GM12878 (cell line): ENCODE measurements at regions not wholly inside any gene's neighbourhood (a gene's known extent, or its start where the extent isn't known, plus 50 kb on each side); places are given as distances from the start of the nearest gene placed in this dataset.

ENCODE experiments used
- ATAC-seq: fragments of 200-7000 bp; cut with Tn5 transposase; 3 replicates; pipeline ENCODE4 v1.9.1; 2020; ENCODE audit warnings: mild to moderate bottlenecking, moderate library complexity
- BruUV-seq: library from RNA; stranded (reverse); fragments of 400-500 nt; replicated peaks from 2 replicates; lab custom pipeline; 2021; lab: Mats Ljungman, UMichigan
- CTCF ChIA-PET: fragments of 300-600 bp; sonication (Branson Sonifier 250); formaldehyde crosslinking; extraction: SDS; loops from one replicate; lab custom pipeline; 2021; ENCODE audit warnings: inconsistent platforms; lab: Yijun Ruan, JAX
- POLR2A ChIA-PET: fragments of 350-600 bp; formaldehyde crosslinking; extraction: SDS; loops from one replicate; lab custom pipeline; 2021; ENCODE audit warnings: inconsistent platforms; lab: Charles Lee
- RAD21 ChIA-PET: fragments of 300-600 bp; sonication (Branson Sonifier 250); formaldehyde crosslinking; loops from one replicate; lab custom pipeline; 2023; ENCODE audit warnings: antibody characterized with exemption; ENCODE audit not compliant: unreplicated experiment; lab: Charles Lee
- SMC1A ChIA-PET: fragments of 300-600 bp; sonication (Branson Sonifier 250); formaldehyde crosslinking; loops from one replicate; lab custom pipeline; 2023; ENCODE audit not compliant: unreplicated experiment, uncharacterized antibody; lab: Charles Lee
- DNase-seq: peaks from one replicate; pipeline ENCODE4 v3.0.0-alpha.2; 2011; ENCODE audit warnings: low read depth, low spot score
- FAIRE-seq: peaks from 3 replicates; lab custom pipeline; 2011; peaks lifted over from hg19 to GRCh38; lab: Jason Lieb, UNC
- H2AFZ ChIP-seq: 2 replicates; pipeline ENCODE4 v1.6.0; 2011; ENCODE audit warnings: low read depth, low read length, control low read depth; ENCODE audit not compliant: control insufficient read depth
- H3K27ac ChIP-seq: 2 replicates; pipeline ENCODE4 v1.5.1; 2011; ENCODE audit warnings: control low read depth; ENCODE audit not compliant: control insufficient read depth, insufficient read depth
- H3K27me3 ChIP-seq, 2 experiments: replicated peaks in 1 of 2; 2 replicates each; pipeline versions ENCODE4 v1.6.0 to v1.6.1; 2011; ENCODE audit warnings: low read length in 1 of 2; ENCODE audit not compliant: control insufficient read depth in 2 of 2, insufficient read depth in 2 of 2
- H3K36me3 ChIP-seq, 2 experiments: 2 replicates each; pipeline ENCODE4 v1.5.1; 2011; ENCODE audit warnings: low read length in 1 of 2; ENCODE audit not compliant: control insufficient read depth in 2 of 2, insufficient read depth in 2 of 2
- H3K4me1 ChIP-seq: 2 replicates; pipeline ENCODE4 v1.6.1; 2011; ENCODE audit warnings: mild to moderate bottlenecking, low read length, moderate library complexity, mixed read lengths; ENCODE audit not compliant: control insufficient read depth, insufficient read depth
- H3K4me2 ChIP-seq: 2 replicates; pipeline ENCODE4 v1.6.0; 2011; ENCODE audit warnings: control low read depth; ENCODE audit not compliant: control insufficient read depth, insufficient read depth
- H3K4me3 ChIP-seq: fragments of 200-600 bp; sonication (generic); 2 replicates; pipeline ENCODE4 v1.5.1; 2016
- H3K79me2 ChIP-seq: 2 replicates; pipeline ENCODE4 v1.6.0; 2011; ENCODE audit warnings: low read length; ENCODE audit not compliant: control insufficient read depth, insufficient read depth
- H3K9ac ChIP-seq: 2 replicates; pipeline ENCODE4 v1.8.0; 2011; ENCODE audit warnings: low read length, control low read depth, mixed read lengths; ENCODE audit not compliant: control insufficient read depth, insufficient read depth
- H3K9me3 ChIP-seq: replicated peaks from 3 replicates; pipeline ENCODE4 v1.5.1; 2011; ENCODE audit warnings: mild to moderate bottlenecking, low read length; ENCODE audit not compliant: control insufficient read depth, insufficient read depth
- H4K20me1 ChIP-seq: 2 replicates; pipeline ENCODE4 v1.6.0; 2011; ENCODE audit not compliant: control insufficient read depth, insufficient read depth
- FOXK2 ChIP-seq: fragments of 450-650 bp; IDR thresholded peaks from 2 replicates; pipeline ENCODE4 v1.6.1; 2017; ENCODE audit warnings: mild to moderate bottlenecking, moderate library complexity
- IKZF2 ChIP-seq, 2 experiments: fragments of 450-650 bp; IDR thresholded peaks; 2 replicates each; pipeline ENCODE4 v1.6.1; 2017; ENCODE audit warnings: mild to moderate bottlenecking in 2 of 2, moderate library complexity in 2 of 2
- POLR2AphosphoS2 ChIP-seq: IDR thresholded peaks from 2 replicates; pipeline ENCODE4 v1.6.1; 2011; ENCODE audit warnings: low read depth, mild to moderate bottlenecking, low read length, improper control_type of control experiment, moderate library complexity
- PRDM15 ChIP-seq: fragments of 450-650 bp; formaldehyde crosslinking; IDR thresholded peaks from 2 replicates; pipeline ENCODE4 v1.4.0; 2020; ENCODE audit warnings: mild to moderate bottlenecking, moderate library complexity
- TCF7 ChIP-seq: IDR thresholded peaks from 2 replicates; pipeline ENCODE4 v1.6.1; 2014; ENCODE audit warnings: antibody characterized with exemption, borderline replicate concordance
- USF1 ChIP-seq: IDR thresholded peaks from 2 replicates; pipeline ENCODE4 v1.6.1; 2011; ENCODE audit warnings: borderline replicate concordance, low read depth, mild to moderate bottlenecking, moderate library complexity, mixed read lengths, low read length; ENCODE audit not compliant: insufficient read depth; ENCODE audit errors: extremely low read length
- WGBS: methylation state at CpG from one replicate; pipeline ENCODE4 v1.1.6; 2016; ENCODE audit warnings: low lambda C conversion rate; ENCODE audit not compliant: insufficient replicate concordance, insufficient coverage; ENCODE audit errors: missing lambda C conversion rate; 5-methylcytosine and 5-hydroxymethylcytosine counted together
- in situ Hi-C: fragments of 300-500 bp; cut with MboI; formaldehyde crosslinking; loops from 9 replicates; pipeline ENCODE4 v1.14.3; 2018; ENCODE audit warnings: mixed read lengths
- intact Hi-C: fragments of 100-400 bp; cut with micrococcal nuclease; formaldehyde crosslinking; loops from one replicate; pipeline ENCODE4 v1.14.2; 2022; ENCODE audit not compliant: unreplicated experiment

- TF ChIP-seq USF1, result no peak
- in situ Hi-C loops, result no loop called here
- ATAC-seq, result no peak
- CTCF ChIA-PET, result no interaction called here
- Histone ChIP-seq H2AFZ (no peak overlapping the region), H4K20me1 (no peaks in the 10 kb centered on the region), H3K27ac (no peak overlapping the region), H3K36me3 (no peaks in the 10 kb centered on the region), H3K4me1 (no peaks in the 10 kb centered on the region), H3K4me2 (no peak overlapping the region), H3K27me3 (peaks cover 0 to 2% of the 10 kb centered on the region in 2 experiments; a peak in 3 of 4 replicates), H3K9me3 (no peaks in the 10 kb centered on the region), H3K79me2 (no peaks in the 10 kb centered on the region), H3K9ac (no peak overlapping the region), H3K4me3 (no peak overlapping the region)
- 16% methylated on average over 3 of the region's 3 CpGs for WGBS
- SMC1A ChIA-PET, result no interaction called here
- DNase-seq, result no peak
- intact Hi-C loops, result no loop called here
- POLR2A ChIA-PET, result no interaction called here
- RAD21 ChIA-PET, result interaction anchor here (1.1 kb wide), 1 partner anchor 39 kb away, joined by 3 read pairs; no protein-coding TSS in a partner anchor
- BruUV-seq, result no TSS peak
- no peak for FAIRE-seq
Measured at GRCh38 chr9:90953805-90954204, 152.2 kb downstream of the SYK start.

GRCh38 chr9:90956026-90956810 lies 154.6 kb downstream of the SYK start:
- Histone ChIP-seq H4K20me1 (no peaks in the 10 kb centered on the region), H3K9me3 (no peaks in the 10 kb centered on the region), H3K79me2 (no peaks in the 10 kb centered on the region), H3K36me3 (no peaks in the 10 kb centered on the region), H2AFZ (no peak overlapping the region), H3K4me2 (no peak overlapping the region), H3K27ac (no peak overlapping the region), H3K9ac (no peak overlapping the region), H3K4me1 (no peaks in the 10 kb centered on the region), H3K4me3 (no peak overlapping the region), H3K27me3 (peaks cover 0 to 2% of the 10 kb centered on the region in 2 experiments; a peak in 1 of 4 replicates)
- RAD21 ChIA-PET, result interaction anchor here (1.2 kb wide), 1 partner anchor 11 kb away, joined by 3 read pairs; no protein-coding TSS in a partner anchor
- POLR2A ChIA-PET, result no interaction called here
- CTCF ChIA-PET, result interaction anchor here (1.2 kb wide), 1 partner anchor 40 kb away, joined by 3 read pairs; no protein-coding TSS in a partner anchor
- no TSS peak for BruUV-seq
- SMC1A ChIA-PET, result no interaction called here
- FAIRE-seq, result no peak
- no peak for ATAC-seq
- in situ Hi-C loops, result no loop called here
- WGBS, result 45% methylated on average over 9 of the region's 9 CpGs
- no peak for TF ChIP-seq TCF7
- TF ChIP-seq POLR2AphosphoS2, result no peak
- no peak for TF ChIP-seq FOXK2
- no peak for TF ChIP-seq IKZF2 (IDR thresholded peaks at IDR 0.05)
- no peak for TF ChIP-seq PRDM15 (CRISPR knock-in tag)
- no peak for DNase-seq
- intact Hi-C loops, result no loop called here
